ENCODE measurements at regions not wholly inside any gene's neighbourhood (a gene's known extent, or its start where the extent isn't known, plus 50 kb on each side); places are given as distances from the start of the nearest gene placed in this dataset.

GRCh38 chr2:225136552-225136951 lies 94.3 kb upstream of the DOCK10 start:
- no peak overlapping the region for H3K27ac Mint-ChIP-seq (ENCODE audit: unreplicated experiment)
- no peak overlapping the region for H3K4me3 Mint-ChIP-seq (ENCODE audit: unreplicated experiment)
- no peaks in the 10 kb centered on the region for H3K27me3 ChIP-seq (replicated peaks; ENCODE audit: control insufficient read depth, insufficient read depth, low read length)
- H3K27me3 Mint-ChIP-seq (ENCODE audit: insufficient read depth, unreplicated experiment), result no peaks in the 10 kb centered on the region
- no peaks in the 10 kb centered on the region for H3K9me3 Mint-ChIP-seq (ENCODE audit: unreplicated experiment)
- H3K36me3 ChIP-seq (ENCODE audit: control insufficient read depth, insufficient read depth, low read length), result no peaks in the 10 kb centered on the region
- no peaks in the 10 kb centered on the region for H3K4me1 Mint-ChIP-seq (ENCODE audit: low read depth, unreplicated experiment)
- no TSS peak for BruUV-seq (replicated peaks)
- no peaks in the 10 kb centered on the region for H3K36me3 Mint-ChIP-seq (ENCODE audit: insufficient read depth, unreplicated experiment)
- no peak for TF ChIP-seq CTCF (IDR thresholded peaks at IDR 0.05; ENCODE audit: insufficient read depth in 1 of 2, low read depth in 1 of 2, low read length in 1 of 2, severe bottlenecking in 1 of 2, unreplicated experiment in 1 of 2)
- no peak overlapping the region for H3K4me3 ChIP-seq (ENCODE audit: low read depth, low read length)
- intact Hi-C loops (cut with micrococcal nuclease; ENCODE audit: unreplicated experiment), result no loop called here
- POLR2A ChIA-PET, result no interaction called here
- no peak for DNase-seq
- CTCF ChIA-PET, result no interaction called here
- no peaks in the 10 kb centered on the region for H3K4me1 ChIP-seq
- H3K9me3 ChIP-seq, result no peaks in the 10 kb centered on the region

GRCh38 chr2:225131898-225132297 lies 89.6 kb upstream of the DOCK10 start:
- Mint-ChIP-seq H3K4me1 (ENCODE audit: low read depth, unreplicated experiment) (no peaks in the 10 kb centered on the region), H3K36me3 (ENCODE audit: insufficient read depth, unreplicated experiment) (no peaks in the 10 kb centered on the region), H3K4me3 (ENCODE audit: unreplicated experiment) (no peak overlapping the region), H3K27ac (ENCODE audit: unreplicated experiment) (no peak overlapping the region), H3K9me3 (ENCODE audit: unreplicated experiment) (no peaks in the 10 kb centered on the region), H3K27me3 (ENCODE audit: insufficient read depth, unreplicated experiment) (peaks cover 4% of the 10 kb centered on the region)
- Histone ChIP-seq H3K4me1 (no peaks in the 10 kb centered on the region), H3K9me3 (no peaks in the 10 kb centered on the region), H3K36me3 (ENCODE audit: control insufficient read depth, insufficient read depth, low read length) (no peaks in the 10 kb centered on the region), H3K4me3 (ENCODE audit: low read depth, low read length) (no peak overlapping the region), H3K27me3 (replicated peaks; ENCODE audit: control insufficient read depth, insufficient read depth, low read length) (no peaks in the 10 kb centered on the region)
- no TSS peak for BruUV-seq (replicated peaks)
- intact Hi-C loops (cut with micrococcal nuclease; ENCODE audit: unreplicated experiment), result no loop called here
- no peak for DNase-seq
- ChIA-PET POLR2A (no interaction called here), CTCF (no interaction called here)
- TF ChIP-seq CTCF (IDR thresholded peaks at IDR 0.05; ENCODE audit: insufficient read depth in 1 of 2, low read depth in 1 of 2, low read length in 1 of 2, severe bottlenecking in 1 of 2, unreplicated experiment in 1 of 2), result no peak

- CTCF ChIA-PET, result interaction anchor here (0.5 kb wide), 1 partner anchor 495 kb away, joined by 5 read pairs; no protein-coding TSS in a partner anchor
Measured at GRCh38 chr2:225130093-225130492, 87.8 kb upstream of the DOCK10 start.

More at GRCh38 chr2:225130093-225130492, 87.8 kb upstream of the DOCK10 start:
- Histone ChIP-seq H3K27me3 (replicated peaks; ENCODE audit: control insufficient read depth, insufficient read depth, low read length) (no peaks in the 10 kb centered on the region), H3K9me3 (no peaks in the 10 kb centered on the region), H3K36me3 (ENCODE audit: control insufficient read depth, insufficient read depth, low read length) (no peaks in the 10 kb centered on the region), H3K4me3 (ENCODE audit: low read depth, low read length) (no peak overlapping the region), H3K4me1 (no peaks in the 10 kb centered on the region)
- no TSS peak for BruUV-seq (replicated peaks)
- Mint-ChIP-seq H3K27ac (ENCODE audit: unreplicated experiment) (no peak overlapping the region), H3K27me3 (ENCODE audit: insufficient read depth, unreplicated experiment) (peaks cover 4% of the 10 kb centered on the region), H3K9me3 (ENCODE audit: unreplicated experiment) (no peaks in the 10 kb centered on the region), H3K36me3 (ENCODE audit: insufficient read depth, unreplicated experiment) (no peaks in the 10 kb centered on the region), H3K4me1 (ENCODE audit: low read depth, unreplicated experiment) (no peaks in the 10 kb centered on the region), H3K4me3 (ENCODE audit: unreplicated experiment) (no peak overlapping the region)
- no peak for TF ChIP-seq CTCF (IDR thresholded peaks at IDR 0.05; ENCODE audit: insufficient read depth in 1 of 2, low read depth in 1 of 2, low read length in 1 of 2, severe bottlenecking in 1 of 2, unreplicated experiment in 1 of 2)
- POLR2A ChIA-PET, result no interaction called here
- intact Hi-C loops (cut with micrococcal nuclease; ENCODE audit: unreplicated experiment), result no loop called here
- DNase-seq, result no peak
